ENCODE measurements at regions not wholly inside any gene's neighbourhood (a gene's known extent, or its start where the extent isn't known, plus 50 kb on each side); places are given as distances from the start of the nearest gene placed in this dataset.
A peak's percentile ranks its signal among the peaks of the same experiment; 100 is the strongest.

DNA sequence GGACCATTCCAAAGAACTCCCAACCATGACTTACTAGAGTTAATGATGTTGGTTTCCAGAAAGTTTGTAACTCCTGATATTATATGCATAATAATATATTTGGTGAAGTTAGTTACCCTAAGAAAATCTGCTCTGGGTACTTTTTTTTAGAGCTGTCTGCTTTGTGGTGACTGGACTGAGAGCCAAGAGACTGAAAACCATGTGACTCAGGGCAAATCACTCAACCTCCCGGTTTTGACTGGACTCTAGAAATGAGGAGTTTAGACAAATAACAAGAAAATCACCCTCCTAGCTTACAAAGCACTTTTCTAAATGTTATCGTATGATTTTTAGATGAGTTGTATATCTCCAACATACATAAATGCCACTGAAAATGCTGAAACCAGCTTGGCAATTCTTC, 138.3 kb upstream of the RND3 start:
- Histone ChIP-seq H3K27me3 (no peaks in the 10 kb centered on the region), H3K36me3 (ENCODE audit: low read depth, missing control alignments) (no peaks in the 10 kb centered on the region), H3K4me3 (no peak overlapping the region), H3K9me3 (no peaks in the 10 kb centered on the region), H3K4me1 (peaks cover 4% of the 10 kb centered on the region), H3K27ac (no peak overlapping the region)
- TF ChIP-seq, protein P1, sequence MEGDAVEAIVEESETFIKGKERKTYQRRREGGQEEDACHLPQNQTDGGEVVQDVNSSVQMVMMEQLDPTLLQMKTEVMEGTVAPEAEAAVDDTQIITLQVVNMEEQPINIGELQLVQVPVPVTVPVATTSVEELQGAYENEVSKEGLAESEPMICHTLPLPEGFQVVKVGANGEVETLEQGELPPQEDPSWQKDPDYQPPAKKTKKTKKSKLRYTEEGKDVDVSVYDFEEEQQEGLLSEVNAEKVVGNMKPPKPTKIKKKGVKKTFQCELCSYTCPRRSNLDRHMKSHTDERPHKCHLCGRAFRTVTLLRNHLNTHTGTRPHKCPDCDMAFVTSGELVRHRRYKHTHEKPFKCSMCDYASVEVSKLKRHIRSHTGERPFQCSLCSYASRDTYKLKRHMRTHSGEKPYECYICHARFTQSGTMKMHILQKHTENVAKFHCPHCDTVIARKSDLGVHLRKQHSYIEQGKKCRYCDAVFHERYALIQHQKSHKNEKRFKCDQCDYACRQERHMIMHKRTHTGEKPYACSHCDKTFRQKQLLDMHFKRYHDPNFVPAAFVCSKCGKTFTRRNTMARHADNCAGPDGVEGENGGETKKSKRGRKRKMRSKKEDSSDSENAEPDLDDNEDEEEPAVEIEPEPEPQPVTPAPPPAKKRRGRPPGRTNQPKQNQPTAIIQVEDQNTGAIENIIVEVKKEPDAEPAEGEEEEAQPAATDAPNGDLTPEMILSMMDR (IDR thresholded peaks at IDR 0.05), result no peak
- no peak for TF ChIP-seq POLR2A (IDR thresholded peaks at IDR 0.05)
- intact Hi-C loops (cut with DNase I; ENCODE audit: low total_unique reads), result no loop called here
- no peak for DNase-seq
- WGBS, 2 donors, result 91% methylated on average over 2 of the region's 2 CpGs

GRCh38 chr2:150625303-150625702, 137.8 kb upstream of the RND3 start:
- Histone ChIP-seq H3K4me3 (no peak overlapping the region), H3K27ac (no peak overlapping the region), H3K36me3 (ENCODE audit: low read depth, missing control alignments) (no peaks in the 10 kb centered on the region), H3K4me1 (peaks cover 7% of the 10 kb centered on the region), H3K9me3 (no peaks in the 10 kb centered on the region), H3K27me3 (no peaks in the 10 kb centered on the region)
- DNase-seq, result no peak
- intact Hi-C loops (cut with DNase I; ENCODE audit: low total_unique reads), result no loop called here
- no peak for TF ChIP-seq POLR2A (IDR thresholded peaks at IDR 0.05)
- TF ChIP-seq, protein P1 (IDR thresholded peaks at IDR 0.05), result no peak

GRCh38 chr2:150624001-150624401, 136.5 kb upstream of the RND3 start:
- 76 to 80% methylated on average over 5 of the region's 5 CpGs for WGBS, 2 donors
- H3K4me1 ChIP-seq, result peaks cover 15% of the 10 kb centered on the region
- TF ChIP-seq POLR2A (IDR thresholded peaks at IDR 0.05), result no peak

DNA sequence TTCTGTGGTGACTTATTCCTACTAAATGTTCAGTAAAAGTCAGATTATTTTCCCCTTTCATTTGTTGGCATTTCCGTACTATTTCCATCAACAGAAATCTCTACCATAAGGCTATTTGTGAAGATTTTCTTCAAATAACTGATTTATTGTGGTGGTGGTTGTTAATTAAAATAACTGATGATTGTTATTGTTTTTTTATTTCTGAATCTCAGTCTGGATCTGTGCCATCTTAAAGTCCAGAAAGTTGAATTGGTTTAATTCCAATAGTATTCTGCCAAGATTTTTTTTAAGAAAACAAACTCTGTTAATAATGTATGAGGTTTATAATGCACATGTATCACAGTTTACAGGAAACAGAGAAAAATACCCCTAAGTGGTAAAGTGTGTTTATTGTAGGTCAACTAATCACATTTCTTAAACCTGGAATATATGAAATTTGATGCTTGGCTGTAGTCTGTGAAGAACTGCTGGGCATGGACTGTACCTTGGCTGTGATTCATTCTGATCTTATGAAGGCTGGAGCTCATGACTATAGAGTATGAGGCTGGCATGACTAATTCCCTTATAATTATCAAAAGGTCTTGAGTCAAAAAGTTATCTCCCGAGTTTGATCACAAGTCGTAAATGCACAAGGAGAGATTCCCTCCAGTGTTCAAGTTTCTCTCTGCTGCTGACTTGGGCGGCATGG, 134.2 kb upstream of the RND3 start:
- DNase-seq, result no peak
- no peaks in the 10 kb centered on the region for H3K36me3 ChIP-seq (ENCODE audit: low read depth, missing control alignments)
- H3K27me3 ChIP-seq, result no peaks in the 10 kb centered on the region
- H3K9me3 ChIP-seq, result no peaks in the 10 kb centered on the region
- H3K4me3 ChIP-seq, result no peak overlapping the region
- H3K27ac ChIP-seq, result peak overlapping the region in 1 of 2 donors; percentile 78
- intact Hi-C loops (cut with DNase I; ENCODE audit: low total_unique reads), result no loop called here
- TF ChIP-seq, protein P1 (IDR thresholded peaks at IDR 0.05), result no peak
- no peak for TF ChIP-seq POLR2A (IDR thresholded peaks at IDR 0.05)
- H3K4me1 ChIP-seq, result peaks cover 15% of the 10 kb centered on the region
- 69 to 73% methylated on average over 4 of the region's 4 CpGs for WGBS, 2 donors

More at GRCh38 chr2:150624001-150624401, 136.5 kb upstream of the RND3 start:
- Histone ChIP-seq H3K27me3 (no peaks in the 10 kb centered on the region), H3K4me3 (no peak overlapping the region), H3K27ac (no peak overlapping the region), H3K9me3 (no peaks in the 10 kb centered on the region), H3K36me3 (ENCODE audit: low read depth, missing control alignments) (no peaks in the 10 kb centered on the region)
- no peak for DNase-seq
- intact Hi-C loops (cut with DNase I; ENCODE audit: low total_unique reads), result no loop called here

GRCh38 chr2:150620855-150621254, 133.4 kb upstream of the RND3 start:
- DNase-seq, result peak; percentile 17
- intact Hi-C loops (cut with DNase I; ENCODE audit: low total_unique reads), result no loop called here
- Histone ChIP-seq H3K27me3 (no peaks in the 10 kb centered on the region), H3K4me3 (no peak overlapping the region), H3K27ac (peak overlapping the region; percentile 19 to 78), H3K4me1 (peaks cover 15% of the 10 kb centered on the region), H3K9me3 (no peaks in the 10 kb centered on the region), H3K36me3 (ENCODE audit: low read depth, missing control alignments) (no peaks in the 10 kb centered on the region)
- TF ChIP-seq POLR2A (IDR thresholded peaks at IDR 0.05), result no peak
- TF ChIP-seq, protein P1 (IDR thresholded peaks at IDR 0.05), result no peak
- 51 to 53% methylated on average over 6 of the region's 6 CpGs for WGBS, 2 donors

Measured in testis (tissue), 2 donors.